ENCODE measurements at regions not wholly inside any gene's neighbourhood (a gene's known extent, or its start where the extent isn't known, plus 50 kb on each side); places are given as distances from the start of the nearest gene placed in this dataset.

GRCh38 chr5:75963554-75963953 lies 119.6 kb upstream of the SV2C start:
- no peak for TF ChIP-seq POLR2A (IDR thresholded peaks at IDR 0.05; ENCODE audit: low read depth, low read length)
- no peak for TF ChIP-seq POLR2AphosphoS5 (IDR thresholded peaks at IDR 0.05; ENCODE audit: low read depth, low read length)
- TF ChIP-seq TAF1 (IDR thresholded peaks at IDR 0.05; ENCODE audit: borderline replicate concordance, low read depth, low read length), result no peak

All from GM12892 (cell line).